Urinary bladder (tissue), 3 donors: ENCODE measurements at regions not wholly inside any gene's neighbourhood (a gene's known extent, or its start where the extent isn't known, plus 50 kb on each side); places are given as distances from the start of the nearest gene placed in this dataset.
"Not testable (repeated sequence)": the region's sequence is repeated elsewhere in the genome, so short reads cannot be mapped to it uniquely, and the experiment has no call there.

Experiments
- DNase-seq: peaks from one replicate; pipeline ENCODE4 v3.0.0-alpha.2; 2015; ENCODE audit errors: extremely low spot score
- H3K27ac ChIP-seq: one replicate; pipeline ENCODE4 v1.5.1; 2013; ENCODE audit warnings: low read depth, mild to moderate bottlenecking, moderate library complexity
- H3K36me3 ChIP-seq: one replicate; pipeline ENCODE4 v1.6.1; 2013; ENCODE audit warnings: mild to moderate bottlenecking, moderate library complexity; ENCODE audit not compliant: insufficient read depth
- H3K4me1 ChIP-seq: one replicate; pipeline ENCODE4 v1.6.1; 2013; ENCODE audit warnings: mild to moderate bottlenecking, moderate library complexity; ENCODE audit not compliant: insufficient read depth
- H3K4me3 ChIP-seq: one replicate; pipeline ENCODE4 v1.5.1; 2013; ENCODE audit warnings: low read depth, low read length
- WGBS: extraction: QIAGEN DNeasy Blood & Tissue Kit; methylation state at CpG from one replicate; pipeline ENCODE4 v1.1.7; 2013; 5-methylcytosine and 5-hydroxymethylcytosine counted together
- donor health status: healthy with polysubstance abuse.
- donor health status: healthy.

- no peak for DNase-seq
- Histone ChIP-seq H3K4me3 (no peak overlapping the region), H3K4me1 (no peaks in the 10 kb centered on the region), H3K27ac (no peak overlapping the region), H3K36me3 (no peaks in the 10 kb centered on the region)
- WGBS = 49% methylated on average over 3 of the region's 3 CpGs
Measured at GRCh38 chr3:118618247-118619040, 416.2 kb downstream of the IGSF11 start.

- 83% methylated on average over 3 of the region's 3 CpGs for WGBS
- DNase-seq = no peak
Measured at GRCh38 chr3:118626453-118626852, 408.2 kb downstream of the IGSF11 start.

GRCh38 chr3:118628704-118629341 lies 405.8 kb downstream of the IGSF11 start:
- H3K4me1 ChIP-seq = no peaks in the 10 kb centered on the region
- DNase-seq = peak; percentile 60
- no peak overlapping the region for H3K27ac ChIP-seq
- no peak overlapping the region for H3K4me3 ChIP-seq
- H3K36me3 ChIP-seq = no peaks in the 10 kb centered on the region
- WGBS = 5% methylated on average over 8 of the region's 8 CpGs

More at GRCh38 chr3:118626453-118626852, 408.2 kb downstream of the IGSF11 start:
- Histone ChIP-seq H3K36me3 (no peaks in the 10 kb centered on the region), H3K4me3 (no peak overlapping the region), H3K27ac (no peak overlapping the region), H3K4me1 (no peaks in the 10 kb centered on the region)

GRCh38 chr3:118629821-118630220 lies 404.8 kb downstream of the IGSF11 start:
- no peak overlapping the region for H3K4me3 ChIP-seq
- DNase-seq = no peak
- H3K36me3 ChIP-seq = no peaks in the 10 kb centered on the region
- no peaks in the 10 kb centered on the region for H3K4me1 ChIP-seq
- H3K27ac ChIP-seq = no peak overlapping the region
- WGBS = 93% methylated on average over 2 of the region's 2 CpGs

- Histone ChIP-seq H3K4me3 (no peak overlapping the region), H3K4me1 (no peaks in the 10 kb centered on the region), H3K27ac (no peak overlapping the region), H3K36me3 (no peaks in the 10 kb centered on the region)
- WGBS = 38% methylated on average over 1 of the region's 1 CpG
- no peak for DNase-seq
Measured at GRCh38 chr3:118635711-118636110, 398.9 kb downstream of the IGSF11 start.

GRCh38 chr3:118636841-118637240 lies 397.8 kb downstream of the IGSF11 start:
- no peak overlapping the region for H3K4me3 ChIP-seq
- no peak for DNase-seq
- no peaks in the 10 kb centered on the region for H3K4me1 ChIP-seq
- WGBS = 76% methylated on average over 4 of the region's 4 CpGs
- H3K36me3 ChIP-seq = no peaks in the 10 kb centered on the region
- H3K27ac ChIP-seq = no peak overlapping the region

- Histone ChIP-seq H3K27ac (no peak overlapping the region), H3K4me1 (no peaks in the 10 kb centered on the region), H3K36me3 (no peaks in the 10 kb centered on the region), H3K4me3 (no peak overlapping the region)
- DNase-seq = no peak
- WGBS = 64% methylated on average over 9 of the region's 9 CpGs
Measured at GRCh38 chr3:118637846-118638245, 396.8 kb downstream of the IGSF11 start.

GRCh38 chr3:118641608-118642007 lies 393.0 kb downstream of the IGSF11 start:
- peak; percentile 4 for DNase-seq
- no peaks in the 10 kb centered on the region for H3K4me1 ChIP-seq
- 31% methylated on average over 4 of the region's 4 CpGs for WGBS
- H3K36me3 ChIP-seq = no peaks in the 10 kb centered on the region
- H3K4me3 ChIP-seq = no peak overlapping the region
- H3K27ac ChIP-seq = no peak overlapping the region

- no peaks in the 10 kb centered on the region for H3K4me1 ChIP-seq
- no peak overlapping the region for H3K27ac ChIP-seq
- H3K4me3 ChIP-seq = no peak overlapping the region
- 62% methylated on average over 2 of the region's 2 CpGs for WGBS
- H3K36me3 ChIP-seq = peaks cover 2% of the 10 kb centered on the region
- no peak for DNase-seq
Measured at GRCh38 chr3:118671192-118671591, 363.5 kb downstream of the IGSF11 start.

GRCh38 chr3:118675305-118675704 lies 359.3 kb downstream of the IGSF11 start:
- Histone ChIP-seq H3K27ac (no peak overlapping the region), H3K4me1 (no peaks in the 10 kb centered on the region), H3K36me3 (peaks cover 2% of the 10 kb centered on the region), H3K4me3 (no peak overlapping the region)
- no peak for DNase-seq
- 89% methylated on average over 2 of the region's 2 CpGs for WGBS

GRCh38 chr3:118678663-118679062 lies 356.0 kb downstream of the IGSF11 start:
- H3K4me3 ChIP-seq, H3K4me1 ChIP-seq, H3K36me3 ChIP-seq, H3K27ac ChIP-seq, DNase-seq: not testable (repeated sequence)

GRCh38 chr3:118682921-118683320 lies 351.7 kb downstream of the IGSF11 start:
- no peak overlapping the region for H3K27ac ChIP-seq
- no peaks in the 10 kb centered on the region for H3K36me3 ChIP-seq
- 56% methylated on average over 2 of the region's 2 CpGs for WGBS
- no peaks in the 10 kb centered on the region for H3K4me1 ChIP-seq
- H3K4me3 ChIP-seq = no peak overlapping the region
- DNase-seq = peak; percentile 28

GRCh38 chr3:118683636-118684035 lies 351.0 kb downstream of the IGSF11 start:
- no peak for DNase-seq
- H3K36me3 ChIP-seq = no peaks in the 10 kb centered on the region
- H3K27ac ChIP-seq = no peak overlapping the region
- 91% methylated on average over 6 of the region's 6 CpGs for WGBS
- no peak overlapping the region for H3K4me3 ChIP-seq
- H3K4me1 ChIP-seq = no peaks in the 10 kb centered on the region

- no peaks in the 10 kb centered on the region for H3K4me1 ChIP-seq
- H3K4me3 ChIP-seq = no peak overlapping the region
- no peak overlapping the region for H3K27ac ChIP-seq
- 60% methylated on average over 2 of the region's 2 CpGs for WGBS
- no peak for DNase-seq
- no peaks in the 10 kb centered on the region for H3K36me3 ChIP-seq
Measured at GRCh38 chr3:118688396-118688884, 346.2 kb downstream of the IGSF11 start.
